K562 (cell line): ENCODE measurements at regions not wholly inside any gene's neighbourhood (a gene's known extent, or its start where the extent isn't known, plus 50 kb on each side); places are given as distances from the start of the nearest gene placed in this dataset.

Source experiments
- ATAC-seq: fragments of 200-7000 bp; cut with Tn5 transposase; 3 replicates; pipeline ENCODE4 v1.9.1; 2020; ENCODE audit warnings: moderate library complexity
- BruUV-seq: library from RNA; stranded (reverse); fragments of 400-500 nt; replicated peaks from 2 replicates; lab custom pipeline; 2021; lab: Mats Ljungman, UMichigan
- CTCF ChIA-PET: fragments of 300-600 bp; formaldehyde crosslinking; extraction: SDS; loops from one replicate; lab custom pipeline; 2021; ENCODE audit warnings: low intra/inter-chr PET ratio; lab: Yijun Ruan, JAX
- POLR2A ChIA-PET: fragments of 300-600, 350-650 bp; sonication (Branson Sonifier 250); formaldehyde crosslinking; extraction: SDS; loops from one replicate; lab custom pipeline; 2021; ENCODE audit warnings: antibody characterized with exemption, inconsistent platforms; lab: Yijun Ruan, JAX
- DNase-seq, 4 experiments: peaks; one replicate each; pipeline versions ENCODE4 v3.0.0 to v3.0.0-alpha.2; 2011 to 2018; ENCODE audit warnings: low spot score in 3 of 4, mixed read lengths in 3 of 4; ENCODE audit errors: extremely low read depth in 1 of 4
- FAIRE-seq: peaks from 2 replicates; lab custom pipeline; 2011; peaks lifted over from hg19 to GRCh38; lab: Jason Lieb, UNC
- H2AFZ ChIP-seq: 2 replicates; pipeline ENCODE4 v1.6.0; 2011; ENCODE audit warnings: low read depth, low read length, control low read depth, inconsistent platforms
- H3K27ac ChIP-seq: fragments of 200-600 bp; 3 replicates; pipeline ENCODE4 v1.8.0; 2011; ENCODE audit warnings: low read depth, mild to moderate bottlenecking, control low read depth, inconsistent platforms, low read length, moderate library complexity, mixed read lengths; ENCODE audit errors: extremely low read depth
- H3K27me3 ChIP-seq, 2 experiments: fragments of 300-600 bp in 1 of 2; 2 replicates in 1 of 2; 3 replicates in 1 of 2; pipeline versions ENCODE4 v1.6.0 to v1.8.0; 2011; ENCODE audit warnings: inconsistent platforms in 2 of 2, low read length in 2 of 2, mild to moderate bottlenecking in 1 of 2, mixed read lengths in 1 of 2, moderate library complexity in 1 of 2; ENCODE audit not compliant: control insufficient read depth in 2 of 2, insufficient read depth in 2 of 2
- H3K36me3 ChIP-seq: fragments of 300-600 bp; 3 replicates; pipeline ENCODE4 v1.8.0; 2011; ENCODE audit warnings: mild to moderate bottlenecking, low read length, inconsistent platforms; ENCODE audit not compliant: control insufficient read depth, insufficient read depth
- H3K4me1 ChIP-seq, 2 experiments: fragments of 200-600 bp in 1 of 2; replicated peaks in 1 of 2; 2 replicates in 1 of 2; 3 replicates in 1 of 2; pipeline versions ENCODE4 v1.5.1 to v1.8.0; 2011; ENCODE audit warnings: inconsistent platforms in 2 of 2, low read length in 2 of 2, mild to moderate bottlenecking in 1 of 2, mixed read lengths in 1 of 2, moderate library complexity in 1 of 2; ENCODE audit not compliant: control insufficient read depth in 2 of 2, insufficient read depth in 2 of 2
- H3K4me2 ChIP-seq: 2 replicates; pipeline ENCODE4 v1.6.1; 2011; ENCODE audit warnings: low read length, control low read depth, inconsistent platforms, mixed read lengths; ENCODE audit not compliant: insufficient read depth
- H3K4me3 ChIP-seq: fragments of 200-600 bp; sonication (generic), shearing (Covaris generic); 2 replicates; pipeline ENCODE4 v1.5.1; 2016; ENCODE audit warnings: control low read depth, inconsistent platforms
- H3K79me2 ChIP-seq: fragments of 200-600 bp; 3 replicates; pipeline ENCODE4 v1.8.0; 2011; ENCODE audit warnings: low read length, inconsistent platforms; ENCODE audit not compliant: control insufficient read depth, insufficient read depth
- H3K9ac ChIP-seq, 2 experiments: 2 replicates each; pipeline versions ENCODE4 v1.6.0 to v1.6.1; 2011; ENCODE audit warnings: low read depth in 2 of 2, low read length in 2 of 2, control low read depth in 1 of 2, inconsistent platforms in 1 of 2, mild to moderate bottlenecking in 1 of 2, mixed read lengths in 1 of 2; ENCODE audit not compliant: insufficient read depth in 1 of 2
- H3K9me1 ChIP-seq: one replicate; pipeline ENCODE4 v1.6.0; 2011; ENCODE audit warnings: inconsistent platforms, mild to moderate bottlenecking, low read length, moderate library complexity; ENCODE audit not compliant: control insufficient read depth, insufficient read depth
- H3K9me3 ChIP-seq: replicated peaks from 2 replicates; pipeline ENCODE4 v1.5.1; 2011; ENCODE audit warnings: low read depth, low read length, inconsistent platforms; ENCODE audit not compliant: control insufficient read depth, insufficient read depth
- H4K20me1 ChIP-seq: replicated peaks from 2 replicates; pipeline ENCODE4 v1.6.1; 2011; ENCODE audit warnings: low read length, inconsistent platforms, mixed read lengths; ENCODE audit not compliant: control insufficient read depth, insufficient read depth
- ILK ChIP-seq: fragments of 450-650 bp; IDR thresholded peaks from 2 replicates; pipeline ENCODE4 v1.6.1; 2016; ENCODE audit warnings: missing genetic modification characterization, low read depth, mild to moderate bottlenecking, missing compliant biosample characterization, moderate library complexity, borderline replicate concordance
- KLF13 ChIP-seq: fragments of 450-650 bp; IDR thresholded peaks from 2 replicates; pipeline ENCODE4 v1.6.1; 2016; ENCODE audit warnings: missing genetic modification characterization, low read depth, mild to moderate bottlenecking, missing compliant biosample characterization, moderate library complexity, borderline replicate concordance
- PBX2 ChIP-seq, 2 experiments: IDR thresholded peaks in 1 of 2; conservative IDR thresholded peaks in 1 of 2; 2 replicates each; pipeline ENCODE4 v1.6.1; 2016; ENCODE audit warnings: low read depth in 2 of 2, mild to moderate bottlenecking in 1 of 2, missing compliant biosample characterization in 1 of 2, missing genetic modification characterization in 1 of 2, moderate library complexity in 1 of 2
- PCBP1 ChIP-seq: fragments of 200-400 bp; formaldehyde crosslinking; IDR thresholded peaks from 2 replicates; pipeline ENCODE4 v1.6.1; 2018; ENCODE audit warnings: mild to moderate bottlenecking, low read depth, low read length; ENCODE audit not compliant: poor library complexity, severe bottlenecking
- PCBP2 ChIP-seq: fragments of 200-400 bp; formaldehyde crosslinking; IDR thresholded peaks from 2 replicates; pipeline ENCODE4 v1.6.1; 2018; ENCODE audit warnings: low read length, low read depth, mild to moderate bottlenecking, moderate library complexity; ENCODE audit not compliant: poor library complexity, severe bottlenecking
- PREB ChIP-seq: sonication (generic); formaldehyde crosslinking; IDR thresholded peaks from 2 replicates; pipeline ENCODE4 v1.8.1; 2023; ENCODE audit warnings: mild to moderate bottlenecking, missing genetic modification reagents
- RBBP5 ChIP-seq: fragments of 200-600 bp; sonication (generic); IDR thresholded peaks from 2 replicates; pipeline ENCODE4 v1.6.1; 2012; ENCODE audit warnings: borderline replicate concordance, mild to moderate bottlenecking, low read length, control low read depth, inconsistent platforms; ENCODE audit not compliant: insufficient read depth, poor library complexity, severe bottlenecking
- SP1 ChIP-seq: sonication (generic); formaldehyde crosslinking; IDR thresholded peaks from 2 replicates; pipeline ENCODE4 v1.8.1; 2022; ENCODE audit warnings: mild to moderate bottlenecking, missing genetic modification reagents
- SUPT5H ChIP-seq: fragments of 450-650 bp; IDR thresholded peaks from 2 replicates; pipeline ENCODE4 v1.6.1; 2016
- ZBTB43 ChIP-seq: sonication (generic); formaldehyde crosslinking; IDR thresholded peaks from 2 replicates; pipeline ENCODE4 v1.8.0; 2023; ENCODE audit warnings: mild to moderate bottlenecking, missing genetic modification reagents
- ZBTB5 ChIP-seq: fragments of 450-650 bp; IDR thresholded peaks from 2 replicates; pipeline ENCODE4 v1.6.1; 2017; ENCODE audit warnings: antibody characterized with exemption
- ZNF431 ChIP-seq: sonication (generic); formaldehyde crosslinking; IDR thresholded peaks from 2 replicates; pipeline ENCODE4 v1.8.0; 2022; ENCODE audit warnings: mild to moderate bottlenecking, missing genetic modification reagents
- WGBS: fragments of 100-300 bp; shearing (Covaris generic); methylation state at CpG from one replicate; pipeline ENCODE4 v1.1.6; 2016; ENCODE audit warnings: low coverage, mixed read lengths; ENCODE audit not compliant: insufficient coverage; ENCODE audit errors: missing lambda C conversion rate; 5-methylcytosine and 5-hydroxymethylcytosine counted together
- in situ Hi-C: fragments of 300-500 bp; cut with MboI; formaldehyde crosslinking; loops from 4 replicates; pipeline ENCODE4 v1.15.0; 2018; ENCODE audit warnings: inconsistent platforms, mixed read lengths
- intact Hi-C: fragments of 100-400 bp; cut with micrococcal nuclease; formaldehyde crosslinking; loops from 2 replicates; pipeline ENCODE4 v1.14.2; 2022

- TF ChIP-seq ZBTB5 (no peak), SUPT5H (no peak), ILK (tag) (no peak), ZNF431 (CRISPR knock-in tag) (no peak), RBBP5 (no peak)
Measured at GRCh38 chr2:36300697-36301096, 54.9 kb upstream of the CRIM1 start (continued).

GRCh38 chr2:36296798-36297197, 58.8 kb upstream of the CRIM1 start:
- no peak for ATAC-seq

More at GRCh38 chr2:36296798-36297197, 58.8 kb upstream of the CRIM1 start:
- BruUV-seq, result no TSS peak
- in situ Hi-C loops (no loop called here), intact Hi-C loops (no loop called here)
- WGBS, result 0% methylated on average over 4 of the region's 4 CpGs
- Histone ChIP-seq H3K27me3 (no peaks in the 10 kb centered on the region), H4K20me1 (no peaks in the 10 kb centered on the region), H2AFZ (no peak overlapping the region), H3K36me3 (no peaks in the 10 kb centered on the region), H3K9me1 (no peaks in the 10 kb centered on the region), H3K79me2 (no peaks in the 10 kb centered on the region), H3K9me3 (no peaks in the 10 kb centered on the region), H3K27ac (no peak overlapping the region), H3K4me1 (no peaks in the 10 kb centered on the region), H3K4me2 (no peak overlapping the region), H3K4me3 (no peak overlapping the region), H3K9ac (no peak overlapping the region)
- FAIRE-seq (no peak), DNase-seq (no peak)
- POLR2A ChIA-PET, result no interaction called here
- CTCF ChIA-PET, result no interaction called here
- TF ChIP-seq PCBP1, result no peak
- TF ChIP-seq PREB (CRISPR knock-in tag), result no peak
- no peak for TF ChIP-seq ZBTB43 (CRISPR knock-in tag)
- no peak for TF ChIP-seq SP1 (CRISPR knock-in tag)
- TF ChIP-seq KLF13 (tag), result no peak
- TF ChIP-seq PCBP2, result no peak
- no peak for TF ChIP-seq PBX2 (CRISPR knock-in tag; IDR thresholded peaks at IDR 0.05; ENCODE audit: low read depth)
- TF ChIP-seq PBX2 (tag; conservative IDR thresholded peaks at IDR 0.05; ENCODE audit: low read depth), result no peak
